ENCODE measurements at regions not wholly inside any gene's neighbourhood (a gene's known extent, or its start where the extent isn't known, plus 50 kb on each side); places are given as distances from the start of the nearest gene placed in this dataset.

DNA sequence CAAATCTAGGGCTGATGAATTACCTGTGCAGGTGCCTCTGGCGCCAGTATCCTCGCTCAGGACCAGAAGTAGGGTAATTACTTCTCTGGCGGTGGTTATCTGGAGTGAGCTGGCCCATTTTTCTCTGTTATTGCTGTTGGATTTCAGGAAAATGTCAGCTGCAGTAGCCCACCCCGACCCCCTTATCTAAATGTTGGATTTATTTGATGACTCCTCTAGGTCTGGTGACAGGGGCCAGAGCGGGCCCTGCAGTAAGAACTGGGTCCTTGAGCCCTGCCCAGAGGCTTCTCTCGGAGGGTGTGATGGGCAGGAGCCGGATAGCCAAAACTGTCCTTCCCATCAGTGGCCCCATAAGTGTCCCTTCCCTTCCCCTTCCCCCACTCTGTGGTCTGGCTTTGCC is 384.3 kb downstream of the PTPRU start:
- TF ChIP-seq, protein P1, sequence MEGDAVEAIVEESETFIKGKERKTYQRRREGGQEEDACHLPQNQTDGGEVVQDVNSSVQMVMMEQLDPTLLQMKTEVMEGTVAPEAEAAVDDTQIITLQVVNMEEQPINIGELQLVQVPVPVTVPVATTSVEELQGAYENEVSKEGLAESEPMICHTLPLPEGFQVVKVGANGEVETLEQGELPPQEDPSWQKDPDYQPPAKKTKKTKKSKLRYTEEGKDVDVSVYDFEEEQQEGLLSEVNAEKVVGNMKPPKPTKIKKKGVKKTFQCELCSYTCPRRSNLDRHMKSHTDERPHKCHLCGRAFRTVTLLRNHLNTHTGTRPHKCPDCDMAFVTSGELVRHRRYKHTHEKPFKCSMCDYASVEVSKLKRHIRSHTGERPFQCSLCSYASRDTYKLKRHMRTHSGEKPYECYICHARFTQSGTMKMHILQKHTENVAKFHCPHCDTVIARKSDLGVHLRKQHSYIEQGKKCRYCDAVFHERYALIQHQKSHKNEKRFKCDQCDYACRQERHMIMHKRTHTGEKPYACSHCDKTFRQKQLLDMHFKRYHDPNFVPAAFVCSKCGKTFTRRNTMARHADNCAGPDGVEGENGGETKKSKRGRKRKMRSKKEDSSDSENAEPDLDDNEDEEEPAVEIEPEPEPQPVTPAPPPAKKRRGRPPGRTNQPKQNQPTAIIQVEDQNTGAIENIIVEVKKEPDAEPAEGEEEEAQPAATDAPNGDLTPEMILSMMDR (IDR thresholded peaks at IDR 0.05 in 4 of 5, conservative IDR thresholded peaks at IDR 0.05 in 1 of 5) = no peak
- TF ChIP-seq POLR2A (IDR thresholded peaks at IDR 0.05) = no peak

Measured in gastrocnemius medialis (tissue), 4 donors.